WI38 (cell line): ENCODE measurements at regions not wholly inside any gene's neighbourhood (a gene's known extent, or its start where the extent isn't known, plus 50 kb on each side); places are given as distances from the start of the nearest gene placed in this dataset.

Source experiments
- H3K4me3 ChIP-seq: 2 replicates; pipeline ENCODE4 v1.5.1; 2011; ENCODE audit warnings: low read depth, mild to moderate bottlenecking, control low read depth, low read length
- CTCF ChIP-seq: IDR thresholded peaks from 2 replicates; pipeline ENCODE4 v1.5.1; 2012; ENCODE audit warnings: low read depth, mild to moderate bottlenecking, control low read depth, low read length

- no peak for TF ChIP-seq CTCF
- no peak overlapping the region for H3K4me3 ChIP-seq
Measured at GRCh38 chr11:71115770-71116692, 136.3 kb downstream of the SHANK2 start.

GRCh38 chr11:71114124-71114851 is 138.1 kb downstream of the SHANK2 start:
- no peak overlapping the region for H3K4me3 ChIP-seq
- no peak for TF ChIP-seq CTCF

GRCh38 chr11:71112990-71113389 is 139.4 kb downstream of the SHANK2 start:
- TF ChIP-seq CTCF, result no peak

GRCh38 chr11:71112454-71112853 is 139.9 kb downstream of the SHANK2 start:
- H3K4me3 ChIP-seq, result no peak overlapping the region
- TF ChIP-seq CTCF, result no peak

More at GRCh38 chr11:71112990-71113389, 139.4 kb downstream of the SHANK2 start:
- no peak overlapping the region for H3K4me3 ChIP-seq

- H3K4me3 ChIP-seq, result no peak overlapping the region
- TF ChIP-seq CTCF, result no peak
Measured at GRCh38 chr11:71109586-71109985, 142.8 kb downstream of the SHANK2 start.

GRCh38 chr11:71109186-71109585 is 143.2 kb downstream of the SHANK2 start:
- no peak for TF ChIP-seq CTCF

More at GRCh38 chr11:71109186-71109585, 143.2 kb downstream of the SHANK2 start:
- no peak overlapping the region for H3K4me3 ChIP-seq
